ENCODE measurements at regions not wholly inside any gene's neighbourhood (a gene's known extent, or its start where the extent isn't known, plus 50 kb on each side); places are given as distances from the start of the nearest gene placed in this dataset.

- no peak for DNase-seq
Observed at GRCh38 chr2:191614759-191615158, 63.2 kb upstream of the NABP1 start.

- no peak for DNase-seq
Observed at GRCh38 chr2:191615596-191615995, 62.3 kb upstream of the NABP1 start.

- DNase-seq, result no peak
Observed at GRCh38 chr2:191617575-191617974, 60.4 kb upstream of the NABP1 start.

GRCh38 chr2:191618046-191618780 is 59.7 kb upstream of the NABP1 start:
- no peak for DNase-seq

GRCh38 chr2:191618786-191619185 is 59.1 kb upstream of the NABP1 start:
- no peak for DNase-seq

- no peak for DNase-seq
Observed at GRCh38 chr2:191620144-191620543, 57.8 kb upstream of the NABP1 start.

- peak; percentile 68 for DNase-seq
Observed at GRCh38 chr2:191622374-191623320, 55.3 kb upstream of the NABP1 start.

GRCh38 chr2:191625016-191625415 is 52.9 kb upstream of the NABP1 start:
- peak; percentile 56 for DNase-seq

GRCh38 chr2:191625446-191625845 is 52.5 kb upstream of the NABP1 start:
- no peak for DNase-seq

- no peak for DNase-seq
Observed at GRCh38 chr2:191626497-191627151, 51.3 kb upstream of the NABP1 start.

GRCh38 chr2:191627518-191627917 is 50.4 kb upstream of the NABP1 start:
- no peak for DNase-seq

Measured in DMS53 (cell line).